ENCODE measurements at regions not wholly inside any gene's neighbourhood (a gene's known extent, or its start where the extent isn't known, plus 50 kb on each side); places are given as distances from the start of the nearest gene placed in this dataset.

GRCh38 chr10:111179514-111179913 is 102.7 kb downstream of the ADRA2A start:
- peaks cover 0 to 9% (median 0%) of the 10 kb centered on the region in 3 donors for H3K27me3 ChIP-seq (ENCODE audit: insufficient read depth in 3 of 3, low read length in 2 of 3)

GRCh38 chr10:111186358-111186757 is 109.5 kb downstream of the ADRA2A start:
- no peaks in the 10 kb centered on the region for H3K27me3 ChIP-seq (ENCODE audit: insufficient read depth in 3 of 3, low read length in 2 of 3)
- no peak overlapping the region for H3K27ac ChIP-seq
- no peak for TF ChIP-seq CTCF (IDR thresholded peaks at IDR 0.05)
- WGBS, 3 donors = 31 to 41% (median 33%) methylated on average over 1 of the region's 1 CpG
- DNase-seq = no peak
- no peak overlapping the region for H3K4me3 ChIP-seq
- H3K36me3 ChIP-seq (ENCODE audit: insufficient read depth in 1 of 2, low read depth in 1 of 2) = no peaks in the 10 kb centered on the region
- no peaks in the 10 kb centered on the region for H3K9me3 ChIP-seq
- H3K4me1 ChIP-seq = no peaks in the 10 kb centered on the region
- ATAC-seq = peak in 1 of 4 donors; percentile 57
- intact Hi-C loops (cut with DNase I) = no loop called here

More at GRCh38 chr10:111179514-111179913, 102.7 kb downstream of the ADRA2A start:
- Histone ChIP-seq H3K9me3 (no peaks in the 10 kb centered on the region), H3K27ac (no peak overlapping the region), H3K36me3 (ENCODE audit: insufficient read depth in 1 of 2, low read depth in 1 of 2) (no peaks in the 10 kb centered on the region), H3K4me3 (no peak overlapping the region), H3K4me1 (no peaks in the 10 kb centered on the region)
- intact Hi-C loops (cut with DNase I) = no loop called here
- DNase-seq (no peak), ATAC-seq (no peak)
- WGBS, 3 donors = 81 to 83% (median 82%) methylated on average over 2 of the region's 2 CpGs
- TF ChIP-seq CTCF (IDR thresholded peaks at IDR 0.05) = no peak

GRCh38 chr10:111187096-111187495 is 110.3 kb downstream of the ADRA2A start:
- no peak for ATAC-seq
- intact Hi-C loops (cut with DNase I) = no loop called here
- no peaks in the 10 kb centered on the region for H3K4me1 ChIP-seq
- no peak for TF ChIP-seq CTCF (IDR thresholded peaks at IDR 0.05)
- no peaks in the 10 kb centered on the region for H3K9me3 ChIP-seq
- DNase-seq = no peak
- H3K36me3 ChIP-seq (ENCODE audit: insufficient read depth in 1 of 2, low read depth in 1 of 2) = no peaks in the 10 kb centered on the region
- 31 to 40% (median 35%) methylated on average over 4 of the region's 4 CpGs for WGBS, 3 donors
- no peaks in the 10 kb centered on the region for H3K27me3 ChIP-seq (ENCODE audit: insufficient read depth in 3 of 3, low read length in 2 of 3)
- no peak overlapping the region for H3K4me3 ChIP-seq
- no peak overlapping the region for H3K27ac ChIP-seq

GRCh38 chr10:111199587-111199986 is 122.8 kb downstream of the ADRA2A start:
- WGBS, 3 donors = 64 to 73% (median 65%) methylated on average over 4 of the region's 4 CpGs
- Histone ChIP-seq H3K4me1 (no peaks in the 10 kb centered on the region), H3K4me3 (no peak overlapping the region), H3K36me3 (ENCODE audit: insufficient read depth in 1 of 2, low read depth in 1 of 2) (no peaks in the 10 kb centered on the region), H3K27me3 (ENCODE audit: insufficient read depth in 3 of 3, low read length in 2 of 3) (no peaks in the 10 kb centered on the region), H3K9me3 (no peaks in the 10 kb centered on the region), H3K27ac (no peak overlapping the region)
- DNase-seq (no peak), ATAC-seq (no peak)
- TF ChIP-seq CTCF (IDR thresholded peaks at IDR 0.05) = no peak
- intact Hi-C loops (cut with DNase I) = no loop called here

GRCh38 chr10:111200505-111201186 is 123.8 kb downstream of the ADRA2A start:
- Histone ChIP-seq H3K36me3 (ENCODE audit: insufficient read depth in 1 of 2, low read depth in 1 of 2) (no peaks in the 10 kb centered on the region), H3K4me3 (no peak overlapping the region), H3K9me3 (no peaks in the 10 kb centered on the region), H3K27ac (no peak overlapping the region), H3K27me3 (ENCODE audit: insufficient read depth in 3 of 3, low read length in 2 of 3) (no peaks in the 10 kb centered on the region), H3K4me1 (no peaks in the 10 kb centered on the region)
- intact Hi-C loops (cut with DNase I) = no loop called here
- ATAC-seq = no peak
- no peak for DNase-seq
- WGBS, 3 donors = 86 to 89% (median 88%) methylated on average over 3 of the region's 3 CpGs
- no peak for TF ChIP-seq CTCF (IDR thresholded peaks at IDR 0.05)
